ENCODE measurements at regions not wholly inside any gene's neighbourhood (a gene's known extent, or its start where the extent isn't known, plus 50 kb on each side); places are given as distances from the start of the nearest gene placed in this dataset.
A peak's percentile ranks its signal among the peaks of the same experiment; 100 is the strongest.

DNA sequence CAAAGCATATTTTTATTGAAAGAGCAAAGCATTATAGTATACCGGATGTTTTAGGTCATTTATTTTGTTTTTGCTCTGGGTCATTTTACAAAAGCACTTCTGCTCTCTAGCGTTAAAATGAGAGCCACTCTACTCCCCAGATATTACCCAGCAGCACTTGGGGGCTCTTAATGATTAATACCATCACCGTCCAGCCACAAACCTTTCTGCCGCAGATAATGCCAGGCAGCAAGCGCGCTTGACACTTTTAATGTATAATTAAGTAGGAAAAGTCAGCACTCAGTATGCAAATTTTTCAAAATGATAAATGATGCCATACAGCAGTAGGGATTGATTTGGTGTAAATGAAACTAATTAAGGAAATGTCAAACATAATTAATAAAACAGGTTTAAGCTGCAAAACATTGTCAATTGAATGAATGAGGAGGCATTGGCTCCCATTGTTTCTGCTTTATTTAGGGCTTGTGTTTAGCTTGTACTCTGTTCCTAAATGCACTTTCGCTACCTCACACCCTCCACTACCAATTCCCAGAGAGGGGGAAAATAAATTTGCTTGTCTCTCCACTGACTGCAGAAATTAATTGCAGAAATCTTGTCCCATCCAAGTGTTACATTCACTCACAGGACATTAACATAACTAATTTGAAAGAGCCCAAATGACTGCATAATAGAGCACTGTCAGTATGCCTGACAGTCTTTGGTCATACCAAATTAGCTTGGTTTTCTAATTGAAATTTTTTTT lies 358.8 kb upstream of the ARRDC3 start:
- no peak for DNase-seq

DNA sequence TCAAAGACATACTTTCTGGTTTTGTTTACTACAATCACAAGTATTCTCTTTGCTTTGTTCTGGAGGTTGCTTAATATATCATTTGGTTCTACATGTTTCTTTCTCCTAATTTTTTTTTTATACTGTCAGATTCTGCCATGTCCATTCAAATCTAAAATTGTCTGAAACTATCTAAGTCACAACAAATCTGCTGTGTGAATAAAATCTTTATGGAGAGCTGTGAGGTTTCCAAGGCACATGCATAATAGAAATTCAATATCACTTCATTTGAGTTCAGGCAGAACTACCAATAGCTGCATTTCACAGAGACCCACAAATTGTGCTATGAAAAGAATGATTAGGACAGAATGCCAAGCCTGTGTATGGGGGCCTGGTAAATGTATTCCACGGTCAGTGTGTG lies 346.9 kb upstream of the ARRDC3 start:
- no peak for DNase-seq

GRCh38 chr5:91727463-91727862 lies 344.3 kb upstream of the ARRDC3 start:
- DNase-seq = no peak

DNA sequence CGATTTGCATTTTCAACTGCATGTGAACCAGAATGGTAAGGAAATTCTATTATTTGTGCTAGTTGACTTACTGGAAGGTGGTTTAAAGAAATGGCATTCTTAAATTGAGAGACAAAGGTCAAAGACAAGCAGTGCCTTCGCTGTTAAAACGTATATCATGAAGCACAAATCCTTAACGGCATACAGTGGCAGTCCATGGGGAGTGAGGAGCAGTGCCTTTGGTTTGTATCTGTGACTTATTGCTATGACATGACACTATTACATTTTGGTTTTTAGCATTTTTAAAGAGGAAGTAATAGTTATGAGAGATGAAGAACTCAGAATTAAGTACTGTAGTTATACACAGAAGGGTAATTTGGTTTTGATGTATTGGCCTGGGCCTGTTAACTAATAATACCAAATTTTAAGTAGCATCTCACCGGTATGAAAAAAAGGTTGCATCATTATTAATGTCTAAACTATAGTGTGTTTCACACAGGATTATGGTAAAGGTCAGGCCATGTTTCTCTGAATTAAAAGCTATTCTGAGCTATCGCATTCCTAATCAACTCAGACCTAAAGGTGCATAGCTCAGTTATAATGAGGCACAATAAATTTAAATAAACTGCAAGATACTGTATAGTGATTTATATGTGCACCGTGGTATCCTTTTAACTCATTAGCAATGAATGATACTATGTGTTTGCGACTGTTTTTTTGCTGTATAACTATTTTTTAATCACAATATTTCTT lies 339.8 kb upstream of the ARRDC3 start:
- DNase-seq = no peak

DNA sequence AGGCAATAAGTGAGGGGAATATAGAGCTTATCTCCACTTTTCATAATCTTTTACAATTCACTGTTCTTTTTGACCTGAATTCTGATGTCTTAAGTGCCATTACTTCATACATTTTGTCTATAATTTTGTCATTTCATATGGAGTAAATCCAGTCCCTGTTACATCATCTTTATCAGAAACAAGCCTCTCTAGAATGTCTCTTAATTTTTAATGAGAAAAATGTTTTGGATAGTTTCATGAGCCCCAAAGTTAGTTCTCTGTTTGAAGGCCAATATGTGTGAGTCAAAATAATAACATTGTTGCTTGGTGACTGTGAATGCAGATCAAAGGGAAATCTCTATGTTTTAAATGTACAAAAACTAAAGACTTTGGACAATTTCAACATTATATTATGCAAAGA lies 329.6 kb upstream of the ARRDC3 start:
- DNase-seq = no peak

DNA sequence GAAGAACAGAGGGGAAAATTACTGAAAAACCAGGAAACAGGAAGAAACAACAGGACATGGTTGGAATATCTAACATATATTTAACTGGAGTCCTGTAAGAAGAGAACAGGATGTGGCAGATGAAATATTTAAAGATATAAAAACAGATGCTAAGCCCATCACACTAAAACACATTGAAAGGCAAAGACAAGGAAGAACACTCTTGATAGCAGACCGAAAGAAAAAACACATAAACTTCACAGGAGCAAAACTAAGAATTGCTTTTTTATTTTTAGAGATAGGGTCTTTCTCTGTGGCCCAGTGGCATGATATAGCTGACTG lies 324.4 kb upstream of the ARRDC3 start:
- DNase-seq = no peak

DNA sequence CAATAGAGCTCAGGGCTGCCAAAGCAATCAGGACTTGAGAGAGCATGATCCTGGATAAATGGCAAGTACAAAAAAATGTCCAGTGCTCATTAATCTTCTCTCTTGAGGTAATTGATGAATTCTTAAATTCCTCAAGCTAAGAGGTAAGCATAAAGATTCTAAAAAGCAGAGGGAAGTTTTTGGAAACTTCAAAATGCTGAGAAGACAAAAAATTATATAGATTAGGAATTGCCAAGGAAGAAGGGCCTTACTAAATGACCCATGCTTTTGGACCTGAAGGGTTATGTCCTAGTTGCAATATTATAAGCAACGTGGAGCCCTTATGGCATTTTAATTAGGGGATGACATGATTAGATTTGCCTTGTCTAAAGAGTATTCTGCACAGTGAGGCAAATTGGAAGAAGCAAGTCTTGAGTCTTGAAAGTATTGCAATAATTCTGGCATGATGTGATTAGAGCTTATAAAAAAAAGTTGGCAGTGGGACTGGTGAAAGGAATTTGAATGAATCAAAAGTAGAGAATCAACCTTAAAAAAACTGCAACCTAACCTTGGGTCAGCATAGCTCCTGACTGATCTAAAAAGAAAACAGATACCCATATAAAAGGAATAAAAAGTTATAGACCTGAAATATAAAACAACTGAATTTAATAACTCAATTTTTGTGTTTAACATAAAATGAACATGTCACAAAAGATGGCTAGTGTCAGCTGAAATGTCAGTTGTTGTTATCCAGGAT lies 323.8 kb upstream of the ARRDC3 start:
- DNase-seq = no peak

DNA sequence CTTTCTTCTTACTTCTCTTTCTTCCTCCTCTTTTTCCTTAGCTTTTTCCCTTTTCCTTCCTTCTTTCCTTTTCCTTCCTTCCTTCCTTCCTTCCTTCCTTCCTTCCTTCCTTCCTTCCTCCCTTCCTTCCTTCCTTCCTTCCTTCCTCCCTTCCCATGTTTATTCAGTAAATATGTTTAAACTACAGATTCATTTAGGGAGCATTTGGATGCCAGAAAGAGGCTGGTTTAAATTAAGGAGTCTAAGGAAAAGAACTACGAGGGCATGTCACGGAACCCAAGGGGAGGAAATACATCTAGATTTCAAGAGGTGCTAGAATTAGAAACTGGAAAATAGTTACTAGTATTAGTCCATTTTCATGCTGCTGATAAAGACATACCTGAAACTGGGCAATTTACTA lies 320.0 kb upstream of the ARRDC3 start:
- DNase-seq = no peak

DNA sequence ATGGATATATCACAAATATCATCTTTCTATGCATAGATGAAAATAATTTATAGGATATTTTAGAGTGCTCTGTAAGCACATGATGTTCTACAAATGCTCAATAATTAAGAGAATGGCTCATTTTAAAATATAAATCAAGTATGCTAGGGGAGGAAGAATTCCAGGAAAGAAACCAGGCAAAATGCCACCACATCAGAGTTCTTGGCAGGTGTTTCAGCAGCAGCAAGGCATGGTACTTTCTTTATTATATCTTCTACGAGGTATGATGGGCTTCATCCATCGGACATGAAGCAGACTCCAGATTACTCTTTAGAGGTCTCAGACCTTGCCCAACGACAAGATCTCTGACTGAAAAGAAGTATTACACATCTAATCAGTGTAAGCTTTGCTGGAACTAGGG lies 316.3 kb upstream of the ARRDC3 start:
- DNase-seq = no peak

- DNase-seq = no peak
Observed at GRCh38 chr5:91691592-91691991, 308.5 kb upstream of the ARRDC3 start.

DNA sequence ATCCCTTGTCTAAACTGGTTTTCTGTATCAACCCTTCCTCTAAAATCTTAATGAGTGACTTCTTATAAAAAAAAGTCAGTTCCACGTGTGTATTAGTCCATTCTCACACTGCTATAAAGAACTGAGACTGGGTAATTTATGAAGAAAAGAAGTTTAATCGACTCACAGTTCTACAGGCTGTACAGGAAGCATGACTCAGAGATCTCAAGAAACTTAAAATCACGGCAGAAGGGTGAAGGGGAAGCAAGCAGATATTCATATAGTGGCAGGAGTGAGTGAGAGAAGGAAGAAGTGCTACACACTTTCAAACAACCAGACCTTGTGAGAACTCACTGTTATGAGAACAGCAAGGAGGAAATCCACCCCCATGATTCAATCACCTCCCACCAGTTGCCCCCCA lies 307.8 kb upstream of the ARRDC3 start:
- no peak for DNase-seq

GRCh38 chr5:91687430-91687829 lies 304.3 kb upstream of the ARRDC3 start:
- DNase-seq = no peak

DNA sequence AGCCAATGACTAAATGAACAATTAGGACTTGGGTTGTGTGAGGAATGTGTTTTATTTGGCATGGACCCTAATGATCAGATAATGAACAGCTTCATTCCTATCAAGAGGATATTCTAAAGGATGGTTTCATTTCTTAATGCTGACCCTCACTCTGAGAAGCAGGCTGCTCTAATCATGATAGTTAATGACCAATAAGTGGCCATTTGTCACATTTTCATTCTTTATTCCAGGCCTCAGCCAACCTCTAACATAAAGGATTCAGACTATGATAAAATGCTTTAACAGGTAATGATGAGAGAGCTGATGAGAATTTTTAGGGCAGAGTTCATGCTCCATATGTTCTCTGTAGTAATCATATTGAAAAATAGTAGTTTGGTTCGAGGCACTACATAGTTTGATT lies 301.5 kb upstream of the ARRDC3 start:
- DNase-seq = no peak

DNA sequence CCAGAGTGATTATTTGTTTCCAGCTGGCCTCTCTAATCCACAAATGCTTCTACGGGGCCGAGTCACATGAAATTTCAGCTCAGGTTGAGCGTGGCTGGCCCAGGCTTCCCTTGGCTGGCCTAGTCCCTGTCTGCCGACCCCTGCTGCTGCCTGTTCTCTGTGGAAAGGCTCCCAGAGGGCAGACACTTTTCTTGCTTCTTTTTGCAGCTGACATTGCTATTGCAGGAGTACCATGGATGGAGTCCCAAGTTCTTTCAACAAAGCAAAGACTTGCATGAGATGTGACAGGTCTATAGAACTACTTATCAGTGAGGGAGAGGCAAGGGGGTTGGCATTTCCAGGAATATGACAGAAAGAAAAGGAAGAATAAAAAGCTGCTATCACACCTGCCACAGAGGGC lies 287.4 kb upstream of the ARRDC3 start:
- no peak for DNase-seq

GRCh38 chr5:91670122-91670521 lies 287.0 kb upstream of the ARRDC3 start:
- DNase-seq = no peak

DNA sequence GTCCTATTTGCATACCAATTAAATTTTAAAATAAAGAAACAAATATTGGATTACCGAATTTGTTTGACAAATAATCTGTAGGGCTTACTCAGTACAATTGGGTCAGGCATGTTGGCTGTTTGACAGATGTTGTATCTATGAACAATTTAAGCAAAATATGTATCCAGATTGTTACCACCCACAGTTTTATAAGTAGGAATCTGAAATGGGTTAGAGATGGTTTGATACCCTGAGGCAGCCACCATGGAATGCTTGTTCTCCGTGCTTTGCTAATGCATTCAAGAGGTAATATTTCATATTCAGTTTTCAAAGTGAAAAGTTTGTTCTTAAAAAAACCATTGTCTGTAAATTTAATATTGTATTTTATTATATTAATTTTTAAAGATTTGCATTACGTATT lies 285.1 kb upstream of the ARRDC3 start:
- DNase-seq = no peak

DNA sequence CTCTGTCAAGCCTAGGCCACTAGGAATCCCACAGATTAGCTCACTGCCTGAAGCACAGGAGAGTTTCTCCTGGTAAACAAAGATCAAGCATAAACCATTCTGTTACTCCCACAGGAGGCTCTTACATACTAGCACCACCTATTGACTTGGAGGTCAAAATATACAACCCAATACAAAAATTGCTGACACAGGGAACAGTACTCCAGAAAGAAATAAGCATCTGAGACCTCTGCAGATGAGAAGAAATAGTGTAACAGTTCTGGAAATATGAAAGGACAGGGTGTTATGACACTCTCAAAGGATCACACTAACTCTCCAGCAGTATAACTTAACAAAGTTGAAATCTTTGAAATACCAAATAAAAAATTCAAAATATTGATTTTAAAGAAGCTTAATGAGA lies 269.6 kb upstream of the ARRDC3 start:
- DNase-seq = no peak

GRCh38 chr5:91651704-91652103 lies 268.6 kb upstream of the ARRDC3 start:
- DNase-seq = no peak

- DNase-seq = no peak
Observed at GRCh38 chr5:91645347-91645746, 262.2 kb upstream of the ARRDC3 start.

- DNase-seq = no peak
Observed at GRCh38 chr5:91643797-91644196, 260.7 kb upstream of the ARRDC3 start.

GRCh38 chr5:91642581-91642980 lies 259.5 kb upstream of the ARRDC3 start:
- no peak for DNase-seq

DNA sequence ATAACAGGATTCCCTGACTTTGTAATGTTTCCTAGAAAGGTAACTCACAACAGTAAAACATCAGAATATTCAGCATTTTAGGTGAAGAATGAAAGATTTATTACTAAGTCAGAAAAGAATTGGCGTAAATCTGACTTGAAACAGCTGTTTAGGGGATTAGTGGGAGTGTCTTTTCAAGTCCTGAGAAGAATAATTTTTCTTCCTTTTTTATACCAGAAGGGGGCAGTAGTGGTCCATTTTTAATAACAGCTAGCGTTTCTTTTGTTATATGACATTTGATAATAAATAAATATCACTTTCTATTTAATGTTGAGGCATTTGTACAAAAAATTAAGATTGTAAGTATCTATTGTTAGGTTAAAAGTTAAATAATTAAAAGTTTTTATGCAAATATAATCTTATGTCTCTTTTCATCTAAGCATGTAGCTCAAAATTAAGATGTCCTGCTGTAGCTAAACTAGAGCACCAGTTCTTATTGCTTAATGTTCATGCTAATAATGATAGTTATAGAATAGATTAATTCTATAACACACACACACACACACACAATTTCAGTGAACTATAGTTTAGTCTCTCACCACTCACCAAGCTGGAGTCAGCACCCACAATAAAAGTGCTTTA lies 258.7 kb upstream of the ARRDC3 start:
- DNase-seq = peak; percentile 43

DNA sequence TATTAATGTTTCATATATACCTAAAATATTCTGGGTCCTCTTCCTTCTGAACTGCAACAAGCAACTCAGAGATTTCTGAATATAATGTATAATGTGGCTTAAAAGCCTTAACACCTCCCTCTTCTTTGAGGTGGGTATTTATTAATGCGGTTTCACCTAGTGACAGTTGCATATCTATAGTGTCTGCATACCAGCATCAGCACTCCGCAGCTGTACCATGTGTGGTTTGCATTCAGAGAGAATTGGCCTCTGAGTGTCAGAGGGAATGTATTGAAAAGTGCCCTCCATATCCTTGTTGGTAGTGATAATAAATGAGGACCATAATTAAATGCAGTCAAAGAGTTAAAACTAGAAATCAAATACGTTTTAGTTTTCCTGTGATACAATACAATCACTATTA lies 256.6 kb upstream of the ARRDC3 start:
- no peak for DNase-seq

DNA sequence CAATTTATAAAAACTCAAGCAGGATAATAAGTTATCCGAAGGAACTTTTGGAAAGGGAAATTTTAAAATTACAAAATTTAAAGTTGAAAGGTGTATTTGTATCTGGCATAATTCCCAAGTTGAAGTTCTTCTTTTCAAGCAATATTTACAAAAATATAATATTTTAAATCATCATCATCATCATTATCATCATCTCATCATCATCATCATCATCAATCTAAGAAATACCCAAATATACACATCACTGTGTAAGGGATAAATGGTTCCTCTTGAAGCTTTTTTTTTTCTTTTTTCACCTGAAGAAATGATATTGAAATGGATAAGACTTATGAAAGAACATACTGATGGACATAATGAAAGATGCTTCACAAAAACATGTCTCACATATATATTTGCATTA lies 254.9 kb upstream of the ARRDC3 start:
- no peak for DNase-seq

Data from activated CD4-positive, alpha-beta T cell treated with anti-CD3 and anti-CD28 coated beads, Interleukin-10, Interleukin-2, amounts not matched to agents 100 ng/mL and 50 ng/mL, durations not matched to agents 16 hours and 8 hours (primary cell).